ENCODE measurements at regions not wholly inside any gene's neighbourhood (a gene's known extent, or its start where the extent isn't known, plus 50 kb on each side); places are given as distances from the start of the nearest gene placed in this dataset.

- Histone ChIP-seq H3F3A (ENCODE audit: insufficient read depth, low read length, poor library complexity, severe bottlenecking) (no peaks in the 10 kb centered on the region), H2AFZ (ENCODE audit: low read depth, low read length) (no peak overlapping the region), H3K4me3 (ENCODE audit: low read length) (no peak overlapping the region), H3K79me2 (replicated peaks; ENCODE audit: insufficient read depth, low read length) (no peaks in the 10 kb centered on the region), H3K4me2 (ENCODE audit: low read length) (no peak overlapping the region), H3K9me2 (ENCODE audit: insufficient read depth, low read length) (no peaks in the 10 kb centered on the region), H3K27ac (ENCODE audit: low read length) (no peak overlapping the region), H4K20me1 (ENCODE audit: insufficient read depth) (no peaks in the 10 kb centered on the region), H3K36me3 (ENCODE audit: insufficient read depth, low read length) (no peaks in the 10 kb centered on the region), H3K9me3 (ENCODE audit: low read length) (no peaks in the 10 kb centered on the region), H3K27me3 (ENCODE audit: insufficient read depth, low read depth, low read length) (no peaks in the 10 kb centered on the region), H3K9ac (ENCODE audit: low read length) (no peak overlapping the region)
- no peak for TF ChIP-seq RAD21 (conservative IDR thresholded peaks at IDR 0.05)
Observed at GRCh38 chr4:111699165-111699564, 446.1 kb upstream of the FAM241A start.

GRCh38 chr4:111701102-111701501 is 444.2 kb upstream of the FAM241A start:
- no peak for TF ChIP-seq CTCF (IDR thresholded peaks at IDR 0.05; ENCODE audit: poor library complexity, severe bottlenecking)
- no peak for TF ChIP-seq EP300 (conservative IDR thresholded peaks at IDR 0.05; ENCODE audit: poor library complexity, severe bottlenecking)
- TF ChIP-seq MXI1 (conservative IDR thresholded peaks at IDR 0.05; ENCODE audit: poor library complexity, severe bottlenecking): no peak
- no peak for TF ChIP-seq RAD21 (conservative IDR thresholded peaks at IDR 0.05)
- TF ChIP-seq POLR2AphosphoS5 (IDR thresholded peaks at IDR 0.05): no peak
- H4K20me1 ChIP-seq (ENCODE audit: insufficient read depth): no peaks in the 10 kb centered on the region
- H3K79me2 ChIP-seq (replicated peaks; ENCODE audit: insufficient read depth, low read length): no peaks in the 10 kb centered on the region
- H3K9me3 ChIP-seq (ENCODE audit: low read length): no peaks in the 10 kb centered on the region
- H3K9ac ChIP-seq (ENCODE audit: low read length): no peak overlapping the region
- no peak overlapping the region for H2AFZ ChIP-seq (ENCODE audit: low read depth, low read length)
- no peak overlapping the region for H3K4me3 ChIP-seq (ENCODE audit: low read length)
- H3K27ac ChIP-seq (ENCODE audit: low read length): no peak overlapping the region
- H3K27me3 ChIP-seq (ENCODE audit: insufficient read depth, low read depth, low read length): no peaks in the 10 kb centered on the region
- no peak overlapping the region for H3K4me2 ChIP-seq (ENCODE audit: low read length)
- H3K9me2 ChIP-seq (ENCODE audit: insufficient read depth, low read length): no peaks in the 10 kb centered on the region
- no peaks in the 10 kb centered on the region for H3K36me3 ChIP-seq (ENCODE audit: insufficient read depth, low read length)
- no peaks in the 10 kb centered on the region for H3F3A ChIP-seq (ENCODE audit: insufficient read depth, low read length, poor library complexity, severe bottlenecking)

DNA sequence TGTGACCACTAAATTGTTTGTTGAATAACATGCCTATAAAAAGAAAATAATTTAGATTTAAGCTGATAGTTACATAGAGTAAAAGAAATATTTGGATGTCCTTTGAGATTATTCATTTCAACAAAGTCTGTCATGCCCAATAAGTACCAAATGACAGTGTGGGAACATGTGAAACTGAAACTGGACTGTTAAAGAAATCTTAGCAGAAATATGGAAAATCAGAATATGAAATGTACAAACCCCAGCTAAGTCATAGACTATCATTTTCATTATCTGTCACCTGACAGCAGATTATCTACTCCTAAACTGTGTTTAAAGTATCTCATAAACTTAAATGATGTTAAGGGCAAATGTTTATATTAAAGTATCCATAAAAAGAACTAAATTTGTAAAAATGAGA is 437.8 kb upstream of the FAM241A start:
- Histone ChIP-seq H3K9me3 (ENCODE audit: low read length) (no peaks in the 10 kb centered on the region), H3K4me2 (ENCODE audit: low read length) (no peak overlapping the region), H3K27me3 (ENCODE audit: insufficient read depth, low read depth, low read length) (no peaks in the 10 kb centered on the region), H4K20me1 (ENCODE audit: insufficient read depth) (no peaks in the 10 kb centered on the region), H3K9ac (ENCODE audit: low read length) (no peak overlapping the region), H3K36me3 (ENCODE audit: insufficient read depth, low read length) (no peaks in the 10 kb centered on the region), H2AFZ (ENCODE audit: low read depth, low read length) (no peak overlapping the region), H3K9me2 (ENCODE audit: insufficient read depth, low read length) (no peaks in the 10 kb centered on the region), H3K79me2 (replicated peaks; ENCODE audit: insufficient read depth, low read length) (no peaks in the 10 kb centered on the region), H3K27ac (ENCODE audit: low read length) (no peak overlapping the region), H3K4me3 (ENCODE audit: low read length) (no peak overlapping the region), H3F3A (ENCODE audit: insufficient read depth, low read length, poor library complexity, severe bottlenecking) (no peaks in the 10 kb centered on the region)
- TF ChIP-seq RAD21 (conservative IDR thresholded peaks at IDR 0.05) (no peak), SMC3 (conservative IDR thresholded peaks at IDR 0.05; ENCODE audit: poor library complexity) (no peak), TAF1 (IDR thresholded peaks at IDR 0.05; ENCODE audit: low read depth) (no peak), EP300 (conservative IDR thresholded peaks at IDR 0.05; ENCODE audit: poor library complexity, severe bottlenecking) (no peak), REST (IDR thresholded peaks at IDR 0.05; ENCODE audit: borderline replicate concordance) (no peak), CTCF (IDR thresholded peaks at IDR 0.05; ENCODE audit: poor library complexity, severe bottlenecking) (no peak), MXI1 (conservative IDR thresholded peaks at IDR 0.05; ENCODE audit: poor library complexity, severe bottlenecking) (no peak), EZH2 (IDR thresholded peaks at IDR 0.05; ENCODE audit: borderline replicate concordance, insufficient read depth, low read length, poor library complexity, severe bottlenecking) (no peak), POLR2AphosphoS5 (IDR thresholded peaks at IDR 0.05) (no peak)
